IMR-90 (cell line): ENCODE measurements at regions not wholly inside any gene's neighbourhood (a gene's known extent, or its start where the extent isn't known, plus 50 kb on each side); places are given as distances from the start of the nearest gene placed in this dataset.

Experiments used
- ATAC-seq: fragments of 200-7000 bp; cut with Tn5 transposase; 2 replicates; pipeline ENCODE4 v1.9.1; 2020; ENCODE audit warnings: low read depth, mild to moderate bottlenecking, moderate library complexity
- BruUV-seq: library from RNA; stranded (reverse); fragments of 400-500 nt; replicated peaks from 2 replicates; lab custom pipeline; 2021; lab: Mats Ljungman, UMichigan
- CTCF ChIA-PET: fragments of 300-600 bp; formaldehyde crosslinking; extraction: SDS; loops from one replicate; lab custom pipeline; 2021; ENCODE audit warnings: antibody characterized with exemption; lab: Yijun Ruan, JAX
- POLR2A ChIA-PET: fragments of 300-600 bp; sonication (Branson Sonifier 250); formaldehyde crosslinking; loops from one replicate; lab custom pipeline; 2022; ENCODE audit warnings: antibody characterized with exemption; ENCODE audit not compliant: unreplicated experiment; lab: Charles Lee
- DNase-seq: peaks from one replicate; pipeline ENCODE4 v3.0.0; 2013
- H2AFZ ChIP-seq: replicated peaks from 2 replicates; pipeline ENCODE3; 2013; ENCODE audit warnings: low read length, mild to moderate bottlenecking; ENCODE audit not compliant: poor library complexity
- H2AK5ac ChIP-seq: 2 replicates; pipeline ENCODE4 v1.6.1; 2013; ENCODE audit warnings: low read depth, low read length, inconsistent platforms
- H2AK9ac ChIP-seq: replicated peaks from 2 replicates; pipeline ENCODE3; 2013; ENCODE audit warnings: mild to moderate bottlenecking, low read depth, low read length, moderate library complexity; ENCODE audit not compliant: poor library complexity
- H2BK120ac ChIP-seq: 2 replicates; pipeline ENCODE4 v1.6.1; 2013; ENCODE audit warnings: low read depth, low read length, inconsistent platforms
- H2BK15ac ChIP-seq: 3 replicates; pipeline ENCODE4 v1.6.1; 2013; ENCODE audit warnings: low read depth, low read length, inconsistent platforms
- H2BK20ac ChIP-seq: 2 replicates; pipeline ENCODE4 v1.6.1; 2013; ENCODE audit warnings: low read depth, mild to moderate bottlenecking, inconsistent platforms, low read length, moderate library complexity
- H2BK5ac ChIP-seq: 2 replicates; pipeline ENCODE4 v1.6.1; 2013; ENCODE audit warnings: mild to moderate bottlenecking, low read depth, low read length, inconsistent platforms; ENCODE audit not compliant: poor library complexity, severe bottlenecking
- H3K14ac ChIP-seq: replicated peaks from 2 replicates; pipeline ENCODE4 v1.6.1; 2013; ENCODE audit warnings: low read depth, low read length, inconsistent platforms
- H3K18ac ChIP-seq: 2 replicates; pipeline ENCODE4 v1.6.1; 2013; ENCODE audit warnings: low read depth, low read length, control low read depth
- H3K23ac ChIP-seq: 2 replicates; pipeline ENCODE4 v1.6.1; 2013; ENCODE audit warnings: low read depth, low read length, inconsistent platforms
- H3K27ac ChIP-seq: 2 replicates; pipeline ENCODE4 v1.5.1; 2013; ENCODE audit warnings: mild to moderate bottlenecking, control low read depth, low read length; ENCODE audit not compliant: insufficient read depth
- H3K27me3 ChIP-seq: 2 replicates; pipeline ENCODE4 v1.6.1; 2013; ENCODE audit warnings: low read length; ENCODE audit not compliant: control insufficient read depth, insufficient read depth
- H3K36me3 ChIP-seq: 2 replicates; pipeline ENCODE4 v1.6.1; 2013; ENCODE audit warnings: low read length, mixed read lengths; ENCODE audit not compliant: control insufficient read depth, insufficient read depth
- H3K4ac ChIP-seq: 2 replicates; pipeline ENCODE4 v1.6.1; 2013; ENCODE audit warnings: low read depth, low read length, inconsistent platforms
- H3K4me1 ChIP-seq: 2 replicates; pipeline ENCODE4 v1.6.1; 2013; ENCODE audit warnings: low read length, mixed read lengths; ENCODE audit not compliant: control insufficient read depth, insufficient read depth
- H3K4me2 ChIP-seq: 2 replicates; pipeline ENCODE4 v1.6.1; 2013; ENCODE audit warnings: low read depth, mild to moderate bottlenecking, control low read depth, low read length, moderate library complexity
- H3K4me3 ChIP-seq: 2 replicates; pipeline ENCODE4 v1.5.1; 2013; ENCODE audit warnings: low read depth, mild to moderate bottlenecking, control low read depth, low read length, moderate library complexity; ENCODE audit not compliant: insufficient read depth
- H3K56ac ChIP-seq: 2 replicates; pipeline ENCODE4 v1.6.1; 2013; ENCODE audit warnings: low read length, inconsistent platforms; ENCODE audit not compliant: insufficient read depth; ENCODE audit errors: extremely low read depth
- H3K79me1 ChIP-seq, 2 experiments: 2 replicates each; pipeline ENCODE4 v1.6.1; 2013; ENCODE audit warnings: low read length in 2 of 2, inconsistent platforms in 1 of 2, low read depth in 1 of 2
- H3K9ac ChIP-seq: 2 replicates; pipeline ENCODE4 v1.6.1; 2013; ENCODE audit warnings: low read depth, low read length, control low read depth
- H3K9me1 ChIP-seq: 2 replicates; pipeline ENCODE4 v1.6.1; 2013; ENCODE audit warnings: low read length, inconsistent platforms; ENCODE audit not compliant: insufficient read depth
- H3K9me3 ChIP-seq: 2 replicates; pipeline ENCODE4 v1.6.1; 2013; ENCODE audit warnings: low read length; ENCODE audit not compliant: control insufficient read depth, insufficient read depth
- H4K20me1 ChIP-seq: 2 replicates; pipeline ENCODE4 v1.6.1; 2013; ENCODE audit warnings: low read length, inconsistent platforms; ENCODE audit not compliant: insufficient read depth
- H4K5ac ChIP-seq: 2 replicates; pipeline ENCODE4 v1.6.1; 2013; ENCODE audit warnings: mild to moderate bottlenecking, low read depth, low read length, control low read depth
- H4K8ac ChIP-seq, 2 experiments: 2 replicates each; pipeline ENCODE4 v1.6.1; 2013; ENCODE audit warnings: low read depth in 2 of 2, low read length in 2 of 2, control low read depth in 1 of 2, inconsistent platforms in 1 of 2
- H4K91ac ChIP-seq: 2 replicates; pipeline ENCODE4 v1.6.1; 2013; ENCODE audit warnings: low read depth, low read length, inconsistent platforms; ENCODE audit not compliant: insufficient read depth
- CTCF ChIP-seq: conservative IDR thresholded peaks from 2 replicates; pipeline ENCODE4 v1.5.1; 2012; ENCODE audit warnings: mild to moderate bottlenecking, low read depth, low read length, improper control_type of control experiment
- FOS ChIP-seq: fragments of 150-350 bp; IDR thresholded peaks from 2 replicates; pipeline ENCODE4 v1.6.1; 2016; ENCODE audit warnings: low read depth, low read length
- MAZ ChIP-seq: IDR thresholded peaks from 2 replicates; pipeline ENCODE4 v1.6.1; 2012; ENCODE audit warnings: low read depth, mild to moderate bottlenecking, low read length, improper control_type of control experiment, moderate library complexity, borderline replicate concordance
- POLR2A ChIP-seq: IDR thresholded peaks from 2 replicates; pipeline ENCODE4 v1.6.1; 2012; ENCODE audit warnings: mild to moderate bottlenecking, low read depth, low read length
- RFX5 ChIP-seq: IDR thresholded peaks from 2 replicates; pipeline ENCODE4 v1.8.0; 2012; ENCODE audit warnings: low read depth, mild to moderate bottlenecking, low read length, moderate library complexity
- SMC3 ChIP-seq: fragments of 150-350 bp; IDR thresholded peaks from 2 replicates; pipeline ENCODE4 v1.6.1; 2016; ENCODE audit warnings: low read depth, mild to moderate bottlenecking, antibody characterized with exemption, low read length, moderate library complexity
- WGBS, 2 experiments: methylation state at CpG; one replicate each; pipeline versions ENCODE4 v1.1.5 to v1.1.7; 2013; ENCODE audit warnings: missing lambda C conversion rate in 2 of 2; ENCODE audit not compliant: insufficient read length in 1 of 2; ENCODE audit errors: extremely low coverage in 2 of 2; 5-methylcytosine and 5-hydroxymethylcytosine counted together
- dilution Hi-C: fragments of 300-500 bp; cut with HindIII; formaldehyde crosslinking; loops from one replicate; pipeline ENCODE4 v1.14.3; 2018; ENCODE audit warnings: low sequenced_read_pairs; ENCODE audit not compliant: unreplicated experiment
- in situ Hi-C: fragments of 300-500 bp; cut with MboI; formaldehyde crosslinking; loops from 3 replicates; pipeline ENCODE4 v1.14.3; 2019; ENCODE audit warnings: low sequenced_read_pairs, inconsistent platforms, mixed read lengths
- intact Hi-C: fragments of 100-400 bp; cut with micrococcal nuclease; formaldehyde crosslinking; loops from 2 replicates; pipeline ENCODE4 v1.10.0; 2022
- TF ChIP-seq, protein P1 (sequence below): fragments of 150-350 bp; IDR thresholded peaks from 2 replicates; pipeline ENCODE4 v1.6.1; 2016; ENCODE audit warnings: low read depth, mild to moderate bottlenecking, low read length, moderate library complexity, borderline replicate concordance
- TF ChIP-seq, protein P2 (sequence below): fragments of 150-350 bp; IDR thresholded peaks from 2 replicates; pipeline ENCODE4 v1.6.1; 2017; ENCODE audit warnings: mild to moderate bottlenecking, antibody characterized with exemption, low read length, low read depth

DNA sequence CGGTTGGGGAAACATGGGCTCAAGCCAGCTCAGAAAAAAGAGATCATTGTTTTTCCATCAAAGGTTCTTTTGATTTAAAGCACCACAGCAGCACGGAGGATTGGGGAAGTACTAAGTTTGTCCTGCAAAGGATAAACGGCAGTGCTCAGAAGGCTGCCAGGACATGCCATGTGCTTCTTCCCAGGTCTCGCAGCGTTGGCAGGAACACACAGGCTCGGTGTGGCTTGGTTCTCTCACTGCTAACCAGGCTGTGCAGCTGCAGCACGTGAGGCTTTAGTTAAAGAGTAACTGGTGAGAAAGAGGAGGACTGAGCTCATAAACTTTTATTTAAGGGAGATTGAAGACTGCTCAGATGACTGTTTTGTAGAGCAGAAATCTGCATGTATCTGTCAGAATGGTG is 264.3 kb downstream of the TSN start:
- dilution Hi-C loops (no loop called here), intact Hi-C loops (no loop called here), in situ Hi-C loops (no loop called here)
- Histone ChIP-seq H3K18ac (no peak overlapping the region), H3K56ac (no peak overlapping the region), H4K91ac (no peak overlapping the region), H2BK120ac (no peak overlapping the region), H2AFZ (no peak overlapping the region), H2BK15ac (no peak overlapping the region), H3K9me1 (no peaks in the 10 kb centered on the region), H2AK9ac (no peak overlapping the region), H3K9ac (no peak overlapping the region), H3K27ac (no peak overlapping the region), H2AK5ac (no peak overlapping the region), H3K14ac (no peak overlapping the region), H3K27me3 (peaks cover 8% of the 10 kb centered on the region), H2BK20ac (no peak overlapping the region), H2BK5ac (no peak overlapping the region), H3K9me3 (no peaks in the 10 kb centered on the region), H3K36me3 (no peaks in the 10 kb centered on the region), H3K79me1 (no peaks in the 10 kb centered on the region), H3K4me1 (no peaks in the 10 kb centered on the region), H4K8ac (no peak overlapping the region), H3K23ac (no peak overlapping the region), H4K20me1 (no peaks in the 10 kb centered on the region), H3K4me2 (no peak overlapping the region), H3K4ac (no peak overlapping the region), H3K4me3 (no peak overlapping the region), H4K5ac (no peak overlapping the region)
- CTCF ChIA-PET: no interaction called here
- POLR2A ChIA-PET: no interaction called here
- 13% methylated on average over 6 of the region's 7 CpGs; no CpG with 5 or more reads in 1 of the 2 experiments for WGBS, 2 experiments
- BruUV-seq: no TSS peak
- no peak for DNase-seq
- TF ChIP-seq MAZ (no peak), RFX5 (no peak), FOS (no peak), CTCF (no peak), SMC3 (no peak), POLR2A (no peak)
- TF ChIP-seq, protein P1, sequence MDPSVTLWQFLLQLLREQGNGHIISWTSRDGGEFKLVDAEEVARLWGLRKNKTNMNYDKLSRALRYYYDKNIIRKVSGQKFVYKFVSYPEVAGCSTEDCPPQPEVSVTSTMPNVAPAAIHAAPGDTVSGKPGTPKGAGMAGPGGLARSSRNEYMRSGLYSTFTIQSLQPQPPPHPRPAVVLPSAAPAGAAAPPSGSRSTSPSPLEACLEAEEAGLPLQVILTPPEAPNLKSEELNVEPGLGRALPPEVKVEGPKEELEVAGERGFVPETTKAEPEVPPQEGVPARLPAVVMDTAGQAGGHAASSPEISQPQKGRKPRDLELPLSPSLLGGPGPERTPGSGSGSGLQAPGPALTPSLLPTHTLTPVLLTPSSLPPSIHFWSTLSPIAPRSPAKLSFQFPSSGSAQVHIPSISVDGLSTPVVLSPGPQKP: no peak
- TF ChIP-seq, protein P2, sequence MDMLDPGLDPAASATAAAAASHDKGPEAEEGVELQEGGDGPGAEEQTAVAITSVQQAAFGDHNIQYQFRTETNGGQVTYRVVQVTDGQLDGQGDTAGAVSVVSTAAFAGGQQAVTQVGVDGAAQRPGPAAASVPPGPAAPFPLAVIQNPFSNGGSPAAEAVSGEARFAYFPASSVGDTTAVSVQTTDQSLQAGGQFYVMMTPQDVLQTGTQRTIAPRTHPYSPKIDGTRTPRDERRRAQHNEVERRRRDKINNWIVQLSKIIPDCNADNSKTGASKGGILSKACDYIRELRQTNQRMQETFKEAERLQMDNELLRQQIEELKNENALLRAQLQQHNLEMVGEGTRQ: no peak
- ATAC-seq: no peak
